SK-N-SH (cell line): ENCODE measurements at regions not wholly inside any gene's neighbourhood (a gene's known extent, or its start where the extent isn't known, plus 50 kb on each side); places are given as distances from the start of the nearest gene placed in this dataset.

Experiments
- CTCF ChIA-PET: fragments of 300-600, 350-600 bp; formaldehyde crosslinking; extraction: SDS; loops from one replicate; lab custom pipeline; 2021; lab: Yijun Ruan, JAX
- POLR2A ChIA-PET: fragments of 350-600 bp; sonication (Branson Sonifier 250); formaldehyde crosslinking; extraction: SDS; loops from one replicate; lab custom pipeline; 2020; ENCODE audit warnings: antibody characterized with exemption, inconsistent platforms; lab: Yijun Ruan, JAX
- DNase-seq: peaks from one replicate; pipeline ENCODE4 v3.0.0; 2012
- H2AFZ ChIP-seq: fragments of 200-600 bp; sonication (generic); 2 replicates; pipeline ENCODE4 v1.8.1; 2016; ENCODE audit warnings: antibody characterized with exemption, mild to moderate bottlenecking, low read depth
- H3F3A ChIP-seq: fragments of 200-600 bp; sonication (generic); replicated peaks from 2 replicates; pipeline ENCODE3; 2016; ENCODE audit warnings: antibody characterized with exemption, mild to moderate bottlenecking; ENCODE audit not compliant: insufficient read depth
- H3K27ac ChIP-seq, 2 experiments: fragments of 200-500 bp in 1 of 2; fragments of 200-600 bp in 1 of 2; sonication (Bioruptor generic) in 1 of 2; sonication (generic), shearing (Covaris generic) in 1 of 2; 2 replicates each; pipeline versions ENCODE4 v1.5.1 to v1.6.1; 2014 to 2016; ENCODE audit warnings: low read depth in 2 of 2, inconsistent platforms in 1 of 2, low read length in 1 of 2, mild to moderate bottlenecking in 1 of 2, mixed read lengths in 1 of 2
- H3K27me3 ChIP-seq: fragments of 200-600 bp; sonication (generic), shearing (Covaris generic); 2 replicates; pipeline ENCODE4 v1.6.1; 2016; ENCODE audit warnings: mixed run types; ENCODE audit not compliant: insufficient read depth
- H3K36me3 ChIP-seq, 2 experiments: fragments of 200-500 bp in 1 of 2; fragments of 200-600 bp in 1 of 2; sonication (Bioruptor generic) in 1 of 2; sonication (generic) in 1 of 2; replicated peaks in 1 of 2; 2 replicates each; pipeline versions ENCODE3 to v1.5.1; 2014 to 2016; ENCODE audit warnings: low read length in 1 of 2, mild to moderate bottlenecking in 1 of 2; ENCODE audit not compliant: insufficient read depth in 2 of 2, control insufficient read depth in 1 of 2
- H3K4me1 ChIP-seq, 2 experiments: fragments of 200-500 bp in 1 of 2; fragments of 200-600 bp in 1 of 2; sonication (Bioruptor generic) in 1 of 2; sonication (generic), shearing (Covaris generic) in 1 of 2; 2 replicates each; pipeline versions ENCODE4 v1.5.1 to v1.6.1; 2014 to 2016; ENCODE audit warnings: low read depth in 1 of 2, low read length in 1 of 2, mixed run types in 1 of 2; ENCODE audit not compliant: insufficient read depth in 2 of 2, control insufficient read depth in 1 of 2
- H3K4me2 ChIP-seq: fragments of 200-600 bp; sonication (generic), shearing (Covaris generic); 2 replicates; pipeline ENCODE4 v1.6.1; 2017; ENCODE audit warnings: mixed run types
- H3K4me3 ChIP-seq, 2 experiments: fragments of 200-500 bp in 1 of 2; fragments of 200-600 bp in 1 of 2; sonication (Bioruptor generic) in 1 of 2; sonication (generic), shearing (Covaris generic) in 1 of 2; 2 replicates each; pipeline versions ENCODE4 v1.5.1 to v1.8.1; 2014 to 2016; ENCODE audit warnings: low read depth in 2 of 2, inconsistent platforms in 1 of 2, low read length in 1 of 2, mild to moderate bottlenecking in 1 of 2, mixed read lengths in 1 of 2, moderate library complexity in 1 of 2
- H3K79me2 ChIP-seq: fragments of 200-600 bp; sonication (generic); 2 replicates; pipeline ENCODE4 v1.8.1; 2017; ENCODE audit warnings: mild to moderate bottlenecking; ENCODE audit not compliant: insufficient read depth
- H3K9ac ChIP-seq: fragments of 200-600 bp; sonication (generic); 2 replicates; pipeline ENCODE4 v1.6.1; 2017; ENCODE audit warnings: mixed run types
- H3K9me2 ChIP-seq: fragments of 200-600 bp; sonication (generic); 2 replicates; pipeline ENCODE4 v1.6.1; 2017; ENCODE audit warnings: mixed run types
- H3K9me3 ChIP-seq: fragments of 200-600 bp; sonication (generic); 2 replicates; pipeline ENCODE4 v1.6.1; 2017; ENCODE audit warnings: mixed run types, mild to moderate bottlenecking, moderate library complexity
- H4K20me1 ChIP-seq: fragments of 200-600 bp; sonication (generic); 2 replicates; pipeline ENCODE4 v1.6.1; 2017; ENCODE audit warnings: mild to moderate bottlenecking, mixed run types; ENCODE audit not compliant: insufficient read depth
- FOXM1 ChIP-seq: IDR thresholded peaks from 2 replicates; pipeline ENCODE4 v1.4.0; 2012; ENCODE audit warnings: low read depth, mild to moderate bottlenecking
- GATA2 ChIP-seq: sonication (generic); formaldehyde crosslinking; IDR thresholded peaks from 2 replicates; pipeline ENCODE4 v1.5.0; 2020; ENCODE audit warnings: mild to moderate bottlenecking, missing genetic modification reagents
- MAX ChIP-seq: IDR thresholded peaks from 2 replicates; pipeline ENCODE4 v1.4.0; 2012; ENCODE audit warnings: low read depth
- MEF2A ChIP-seq: IDR thresholded peaks from 2 replicates; pipeline ENCODE4 v1.4.0; 2012; ENCODE audit warnings: low read depth, borderline replicate concordance
- NFIC ChIP-seq: IDR thresholded peaks from 2 replicates; pipeline ENCODE4 v1.4.0; 2012; ENCODE audit warnings: borderline replicate concordance
- NRF1 ChIP-seq: IDR thresholded peaks from 2 replicates; pipeline ENCODE4 v1.6.1; 2012; ENCODE audit warnings: low read depth, mild to moderate bottlenecking, low read length
- PBX3 ChIP-seq: IDR thresholded peaks from 2 replicates; pipeline ENCODE4; 2012
- RCOR1 ChIP-seq: fragments of 150-350 bp; IDR thresholded peaks from 2 replicates; pipeline ENCODE4 v1.6.1; 2017; ENCODE audit warnings: antibody characterized with exemption, low read length
- REST ChIP-seq: IDR thresholded peaks from 2 replicates; pipeline ENCODE4 v1.6.1; 2012; ENCODE audit warnings: mild to moderate bottlenecking, low read depth, low read length, moderate library complexity
- RFX5 ChIP-seq: IDR thresholded peaks from 2 replicates; pipeline ENCODE4 v1.6.1; 2012; ENCODE audit warnings: mild to moderate bottlenecking, improper control_type of control experiment, low read length
- SIN3A ChIP-seq: IDR thresholded peaks from 2 replicates; pipeline ENCODE4 v1.6.1; 2012; ENCODE audit warnings: low read depth, mild to moderate bottlenecking, low read length, moderate library complexity, borderline replicate concordance
- TCF12 ChIP-seq: IDR thresholded peaks from 2 replicates; pipeline ENCODE4 v1.4.0; 2012
- WGBS: methylation state at CpG from one replicate; pipeline ENCODE4 v1.1.6; 2017; ENCODE audit warnings: low lambda C conversion rate; 5-methylcytosine and 5-hydroxymethylcytosine counted together

- POLR2A ChIA-PET: no interaction called here
- CTCF ChIA-PET: interaction anchor here (1.4 kb wide), 1 partner anchor 24 kb away, joined by 3 read pairs; no protein-coding TSS in a partner anchor
These were observed 113.5 kb downstream of the C12orf75 start for GRCh38 chr12:105443802-105444652.

More at GRCh38 chr12:105443802-105444652, 113.5 kb downstream of the C12orf75 start:
- Histone ChIP-seq H3F3A (peaks cover 23% of the 10 kb centered on the region), H4K20me1 (no peaks in the 10 kb centered on the region), H3K4me1 (peaks cover 0 to 22% of the 10 kb centered on the region in 2 experiments; a peak in 3 of 4 replicates), H3K4me2 (peak overlapping the region; percentile 29; the same call in 1 of the 2 replicates), H3K79me2 (no peaks in the 10 kb centered on the region), H3K9ac (no peak overlapping the region; the same call in 1 of the 2 replicates), H3K36me3 (no peaks in the 10 kb centered on the region), H3K9me3 (peaks cover 3% of the 10 kb centered on the region; the same call in 1 of the 2 replicates), H3K27ac (peak overlapping the region in 1 of 2 experiments; percentile 65; a peak in 2 of 4 replicates), H3K4me3 (no peak overlapping the region), H2AFZ (peak overlapping the region; percentile 70), H3K9me2 (no peaks in the 10 kb centered on the region), H3K27me3 (no peaks in the 10 kb centered on the region)
- TF ChIP-seq RFX5 (no peak), MEF2A (no peak), REST (no peak), GATA2 (CRISPR knock-in tag) (no peak), NRF1 (no peak), NFIC (no peak), SIN3A (no peak), FOXM1 (no peak), RCOR1 (no peak), TCF12 (no peak), MAX (no peak), PBX3 (no peak)
- DNase-seq: no peak
- 80% methylated on average over 18 of the region's 18 CpGs for WGBS
